H1 (cell line): ENCODE measurements at regions not wholly inside any gene's neighbourhood (a gene's known extent, or its start where the extent isn't known, plus 50 kb on each side); places are given as distances from the start of the nearest gene placed in this dataset.

Experiments
- CTCF ChIA-PET: fragments of 300-600 bp; sonication (Branson Sonifier 250); formaldehyde crosslinking; loops from one replicate; lab custom pipeline; 2021; ENCODE audit not compliant: partially characterized antibody; lab: Charles Lee
- POLR2A ChIA-PET: fragments of 300-600 bp; sonication (Branson Sonifier 250); formaldehyde crosslinking; loops from one replicate; lab custom pipeline; 2021; ENCODE audit warnings: inconsistent platforms; ENCODE audit not compliant: partially characterized antibody; lab: Charles Lee
- DNase-seq, 2 experiments: peaks; one replicate each; pipeline versions ENCODE4 v3.0.0 to v3.0.0-alpha.2; 2010 to 2022; ENCODE audit warnings: low spot score in 2 of 2, low read depth in 1 of 2, mixed read lengths in 1 of 2
- FAIRE-seq: peaks from 2 replicates; lab custom pipeline; 2011; peaks lifted over from hg19 to GRCh38; lab: Jason Lieb, UNC
- H2AFZ ChIP-seq: 2 replicates; pipeline ENCODE4 v1.8.1; 2012; ENCODE audit warnings: low read length, inconsistent platforms
- H2AK5ac ChIP-seq: 2 replicates; pipeline ENCODE4 v1.6.1; 2013; ENCODE audit warnings: low read depth, low read length
- H2BK120ac ChIP-seq: replicated peaks from 2 replicates; pipeline ENCODE3; 2013; ENCODE audit warnings: low read depth, low read length, inconsistent platforms
- H2BK12ac ChIP-seq: 2 replicates; pipeline ENCODE4 v1.6.1; 2013; ENCODE audit warnings: low read depth, low read length
- H2BK15ac ChIP-seq: 2 replicates; pipeline ENCODE4 v1.6.1; 2013; ENCODE audit warnings: low read length
- H2BK20ac ChIP-seq: 2 replicates; pipeline ENCODE4 v1.6.1; 2013; ENCODE audit warnings: low read length
- H2BK5ac ChIP-seq: 2 replicates; pipeline ENCODE4 v1.6.1; 2013; ENCODE audit warnings: low read depth, low read length
- H3K14ac ChIP-seq: 2 replicates; pipeline ENCODE4 v1.6.1; 2013; ENCODE audit warnings: inconsistent platforms; ENCODE audit not compliant: insufficient read length
- H3K18ac ChIP-seq: 2 replicates; pipeline ENCODE4 v1.6.1; 2013; ENCODE audit warnings: low read length; ENCODE audit errors: extremely low read depth
- H3K23ac ChIP-seq: 2 replicates; pipeline ENCODE4 v1.6.1; 2013; ENCODE audit warnings: inconsistent platforms; ENCODE audit not compliant: insufficient read length
- H3K23me2 ChIP-seq: 2 replicates; pipeline ENCODE4 v1.6.1; 2013; ENCODE audit warnings: low read depth, low read length
- H3K27ac ChIP-seq: 2 replicates; pipeline ENCODE4 v1.6.1; 2011; ENCODE audit warnings: low read depth, low read length, inconsistent platforms
- H3K27me3 ChIP-seq, 4 experiments: replicated peaks in 1 of 4; 1 replicate in 1 of 4; 2 replicates in 3 of 4; pipeline versions ENCODE4 v1.6.1 to v1.8.1; 2011 to 2013; ENCODE audit warnings: low read length in 3 of 4, mild to moderate bottlenecking in 3 of 4, inconsistent platforms in 2 of 4, mixed read lengths in 2 of 4, moderate library complexity in 1 of 4; ENCODE audit not compliant: control insufficient read depth in 3 of 4, insufficient read depth in 3 of 4; ENCODE audit errors: extremely low read depth in 1 of 4
- H3K36me3 ChIP-seq, 4 experiments: 2 replicates each; pipeline versions ENCODE4 v1.6.1 to v1.8.1; 2011 to 2013; ENCODE audit warnings: mild to moderate bottlenecking in 4 of 4, low read length in 3 of 4, moderate library complexity in 2 of 4, control low read depth in 1 of 4, inconsistent platforms in 1 of 4; ENCODE audit not compliant: insufficient read depth in 4 of 4, control insufficient read depth in 2 of 4
- H3K4ac ChIP-seq: replicated peaks from 2 replicates; pipeline ENCODE3; 2013; ENCODE audit warnings: low read length, low read depth, mixed read lengths, inconsistent platforms; ENCODE audit not compliant: insufficient read length
- H3K4me1 ChIP-seq, 4 experiments: replicated peaks in 1 of 4; 1 replicate in 1 of 4; 2 replicates in 3 of 4; pipeline versions ENCODE4 v1.6.1 to v1.8.1; 2011 to 2013; ENCODE audit warnings: low read length in 3 of 4, inconsistent platforms in 2 of 4, mixed read lengths in 1 of 4; ENCODE audit not compliant: insufficient read depth in 4 of 4, control insufficient read depth in 3 of 4
- H3K4me2 ChIP-seq, 2 experiments: 2 replicates each; pipeline versions ENCODE4 v1.6.1 to v1.8.1; 2011 to 2013; ENCODE audit warnings: low read depth in 2 of 2, low read length in 2 of 2, control low read depth in 1 of 2, inconsistent platforms in 1 of 2, mild to moderate bottlenecking in 1 of 2; ENCODE audit not compliant: insufficient read depth in 1 of 2
- H3K4me3 ChIP-seq, 4 experiments: fragments of 200-600, 300-600 bp in 1 of 4; sonication (generic), shearing (Covaris generic), sonication (Bioruptor Twin) in 1 of 4; 2 replicates each; pipeline versions ENCODE4 v1.5.1 to v1.8.1; 2011 to 2016; ENCODE audit warnings: low read length in 4 of 4, low read depth in 3 of 4, control low read depth in 2 of 4, inconsistent platforms in 2 of 4, mild to moderate bottlenecking in 2 of 4, mixed read lengths in 1 of 4, moderate library complexity in 1 of 4; ENCODE audit not compliant: insufficient read depth in 2 of 4; ENCODE audit errors: extremely low read depth in 1 of 4
- H3K56ac ChIP-seq: replicated peaks from 2 replicates; pipeline ENCODE3; 2013; ENCODE audit warnings: low read depth, mild to moderate bottlenecking, mixed read lengths, low read length, inconsistent platforms; ENCODE audit not compliant: insufficient read length
- H3K79me1 ChIP-seq: 2 replicates; pipeline ENCODE4 v1.6.1; 2013; ENCODE audit warnings: low read depth, low read length, control low read depth
- H3K79me2 ChIP-seq, 2 experiments: 2 replicates each; pipeline versions ENCODE4 v1.6.1 to v1.8.1; 2012 to 2013; ENCODE audit warnings: low read length in 2 of 2, mild to moderate bottlenecking in 2 of 2, inconsistent platforms in 1 of 2; ENCODE audit not compliant: insufficient read depth in 2 of 2, control insufficient read depth in 1 of 2
- H3K9ac ChIP-seq, 4 experiments: replicated peaks in 1 of 4; 1 replicate in 1 of 4; 2 replicates in 3 of 4; pipeline versions ENCODE4 v1.6.1 to v1.8.1; 2011 to 2013; ENCODE audit warnings: low read depth in 3 of 4, low read length in 3 of 4, control low read depth in 2 of 4, mild to moderate bottlenecking in 2 of 4, moderate library complexity in 2 of 4, inconsistent platforms in 1 of 4; ENCODE audit errors: extremely low read depth in 1 of 4
- H3K9me3 ChIP-seq, 2 experiments: 2 replicates each; pipeline versions ENCODE4 v1.6.1 to v1.8.1; 2012 to 2013; ENCODE audit warnings: mild to moderate bottlenecking in 2 of 2, moderate library complexity in 2 of 2, control low read depth in 1 of 2, inconsistent platforms in 1 of 2, low read depth in 1 of 2, low read length in 1 of 2, mixed read lengths in 1 of 2; ENCODE audit not compliant: insufficient read depth in 2 of 2
- H4K20me1 ChIP-seq, 2 experiments: replicated peaks in 1 of 2; 2 replicates each; pipeline versions ENCODE3 to v1.8.1; 2011 to 2013; ENCODE audit warnings: inconsistent platforms in 2 of 2, low read length in 2 of 2, mild to moderate bottlenecking in 1 of 2; ENCODE audit not compliant: insufficient read depth in 2 of 2, control insufficient read depth in 1 of 2
- H4K5ac ChIP-seq: 2 replicates; pipeline ENCODE4 v1.6.1; 2013; ENCODE audit warnings: low read length, low read depth, mixed read lengths, inconsistent platforms; ENCODE audit not compliant: insufficient read length
- H4K8ac ChIP-seq: 2 replicates; pipeline ENCODE4 v1.8.0; 2013; ENCODE audit warnings: mild to moderate bottlenecking, moderate library complexity, low read length, inconsistent platforms; ENCODE audit not compliant: insufficient read depth; ENCODE audit errors: extremely low read depth
- H4K91ac ChIP-seq: replicated peaks from 2 replicates; pipeline ENCODE3; 2013; ENCODE audit warnings: low read length, mixed read lengths, inconsistent platforms; ENCODE audit not compliant: insufficient read length
- ATF3 ChIP-seq: IDR thresholded peaks from 2 replicates; pipeline ENCODE4 v1.6.1; 2011; ENCODE audit warnings: low read depth, mild to moderate bottlenecking, low read length; ENCODE audit not compliant: insufficient read depth
- CTCF ChIP-seq, 3 experiments: IDR thresholded peaks; 1 replicate in 2 of 3; 2 replicates in 1 of 3; pipeline versions ENCODE4 v1.5.1 to v1.6.1; 2011; ENCODE audit warnings: low read length in 3 of 3, mild to moderate bottlenecking in 3 of 3, inconsistent platforms in 2 of 3, low read depth in 1 of 3, moderate library complexity in 1 of 3; ENCODE audit not compliant: insufficient read depth in 1 of 3; ENCODE audit errors: control extremely low read depth in 1 of 3
- FOSL1 ChIP-seq: IDR thresholded peaks from 2 replicates; pipeline ENCODE4 v1.6.1; 2011; ENCODE audit warnings: mild to moderate bottlenecking, low read depth, low read length, moderate library complexity; ENCODE audit not compliant: insufficient read depth
- HDAC2 ChIP-seq, 2 experiments: fragments of 300-600 bp in 1 of 2; sonication (generic) in 1 of 2; IDR thresholded peaks; 2 replicates each; pipeline ENCODE4 v1.6.1; 2011 to 2012; ENCODE audit warnings: low read depth in 2 of 2, low read length in 2 of 2, mild to moderate bottlenecking in 2 of 2, moderate library complexity in 2 of 2, borderline replicate concordance in 1 of 2, inconsistent platforms in 1 of 2
- NRF1 ChIP-seq: IDR thresholded peaks from 2 replicates; pipeline ENCODE4 v1.6.1; 2011; ENCODE audit warnings: mild to moderate bottlenecking, low read depth, low read length, improper control_type of control experiment
- RAD21 ChIP-seq, 2 experiments: IDR thresholded peaks in 1 of 2; conservative IDR thresholded peaks in 1 of 2; 2 replicates each; pipeline ENCODE4 v1.6.1; 2011; ENCODE audit warnings: low read depth in 2 of 2, low read length in 2 of 2, improper control_type of control experiment in 1 of 2, inconsistent platforms in 1 of 2, mild to moderate bottlenecking in 1 of 2, moderate library complexity in 1 of 2
- RNF2 ChIP-seq: fragments of 200-900, 300-1000 bp; sonication (generic); IDR thresholded peaks from 2 replicates; pipeline ENCODE4 v1.7.1; 2016; ENCODE audit warnings: borderline replicate concordance, low read depth, mild to moderate bottlenecking, antibody characterized with exemption, low read length; ENCODE audit not compliant: poor library complexity, severe bottlenecking; ENCODE audit errors: missing control alignments
- SIX5 ChIP-seq: IDR thresholded peaks from 2 replicates; pipeline ENCODE4 v1.6.1; 2011; ENCODE audit warnings: mild to moderate bottlenecking, low read depth, low read length
- TCF12 ChIP-seq: IDR thresholded peaks from 2 replicates; pipeline ENCODE4 v1.6.1; 2011; ENCODE audit warnings: low read depth, mild to moderate bottlenecking, low read length
- WGBS, 2 experiments: shearing (Covaris generic) in 1 of 2; methylation state at CpG; one replicate each; pipeline versions ENCODE4 v1.1.6 to v1.1.7; 2013 to 2015; ENCODE audit warnings: low lambda C conversion rate in 2 of 2, mixed read lengths in 2 of 2, inconsistent platforms in 1 of 2, low coverage in 1 of 2, missing lambda C conversion rate in 1 of 2; ENCODE audit not compliant: insufficient replicate concordance in 2 of 2, insufficient coverage in 1 of 2, insufficient read length in 1 of 2; ENCODE audit errors: extremely low coverage in 1 of 2, missing lambda C conversion rate in 1 of 2; 5-methylcytosine and 5-hydroxymethylcytosine counted together

- Histone ChIP-seq H2BK12ac (no peak overlapping the region), H3K79me1 (no peaks in the 10 kb centered on the region), H2AFZ (no peak overlapping the region), H3K23me2 (no peaks in the 10 kb centered on the region), H2AK5ac (no peak overlapping the region), H3K14ac (no peak overlapping the region), H4K91ac (no peak overlapping the region), H3K9me3 (peaks cover 26% of the 10 kb centered on the region in 2 experiments), H2BK15ac (no peak overlapping the region), H3K4me1 (no peaks in the 10 kb centered on the region; a peak in 1 of 7 replicates), H3K56ac (no peak overlapping the region), H2BK120ac (no peak overlapping the region), H3K4ac (no peak overlapping the region), H3K18ac (no peak overlapping the region), H3K4me3 (no peak overlapping the region), H3K36me3 (no peaks in the 10 kb centered on the region), H3K27ac (no peak overlapping the region), H4K20me1 (no peaks in the 10 kb centered on the region), H3K79me2 (no peaks in the 10 kb centered on the region), H3K27me3 (no peaks in the 10 kb centered on the region; a peak in 1 of 7 replicates), H2BK5ac (no peak overlapping the region), H3K9ac (no peak overlapping the region), H4K8ac (no peak overlapping the region), H4K5ac (no peak overlapping the region), H2BK20ac (no peak overlapping the region), H3K4me2 (no peak overlapping the region), H3K23ac (no peak overlapping the region)
- ChIA-PET POLR2A (no interaction called here), CTCF (interaction anchor here (0.6 to 0.8 kb wide), 2 partner anchors 41 to 98 kb away, joined by 3 read pairs; no protein-coding TSS in a partner anchor)
- WGBS, 2 experiments: 91% methylated on average over 5 of the region's 5 CpGs; no CpG with 5 or more reads in 1 of the 2 experiments
- FAIRE-seq: no peak
- no peak for DNase-seq
- no peak for TF ChIP-seq TCF12
- no peak for TF ChIP-seq SIX5
- TF ChIP-seq NRF1: no peak
- TF ChIP-seq ATF3: no peak
- no peak for TF ChIP-seq RNF2
- no peak for TF ChIP-seq FOSL1
- TF ChIP-seq HDAC2 (IDR thresholded peaks at IDR 0.05; ENCODE audit: borderline replicate concordance in 1 of 2, low read depth in 2 of 2, low read length in 2 of 2): no peak
- no peak for TF ChIP-seq CTCF (IDR thresholded peaks at IDR 0.05; ENCODE audit: control extremely low read depth in 1 of 3, insufficient read depth in 1 of 3, low read depth in 1 of 3, low read length in 3 of 3)
- no peak for TF ChIP-seq RAD21 (IDR thresholded peaks at IDR 0.05 in 1 of 2, conservative IDR thresholded peaks at IDR 0.05 in 1 of 2; ENCODE audit: low read depth in 2 of 2, low read length in 2 of 2)
These were observed 134.6 kb upstream of the RFC3 start for GRCh38 chr13:33683376-33683775.
